Stimulated activated naive CD8-positive, alpha-beta T cell treated with anti-CD3 and anti-CD28 coated beads, Interleukin-15, Interleukin-2, amounts not matched to agents 100 ng/mL and 50 ng/mL, for 24 hours (primary cell): ENCODE measurements at regions not wholly inside any gene's neighbourhood (a gene's known extent, or its start where the extent isn't known, plus 50 kb on each side); places are given as distances from the start of the nearest gene placed in this dataset.

ENCODE experiments used
- H3K27ac Mint-ChIP-seq: one replicate; pipeline ENCODE4 v1.8.0; 2021; ENCODE audit warnings: mild to moderate bottlenecking, mixed read lengths
- H3K27me3 Mint-ChIP-seq: one replicate; pipeline ENCODE4 v1.8.0; 2021; ENCODE audit warnings: mixed read lengths
- H3K36me3 Mint-ChIP-seq: one replicate; pipeline ENCODE4 v1.8.0; 2021; ENCODE audit warnings: low read depth, mixed read lengths
- H3K4me1 Mint-ChIP-seq: one replicate; pipeline ENCODE4 v1.8.0; 2021; ENCODE audit warnings: low read depth, mixed read lengths
- H3K4me3 Mint-ChIP-seq: one replicate; pipeline ENCODE4 v1.8.0; 2021; ENCODE audit warnings: mild to moderate bottlenecking, mixed read lengths
- H3K9me3 Mint-ChIP-seq: one replicate; pipeline ENCODE4 v1.8.0; 2021; ENCODE audit warnings: mixed read lengths

- Mint-ChIP-seq H3K4me3 (no peak overlapping the region), H3K27me3 (no peaks in the 10 kb centered on the region), H3K27ac (no peak overlapping the region), H3K4me1 (peaks cover 36% of the 10 kb centered on the region), H3K36me3 (peaks cover 3% of the 10 kb centered on the region), H3K9me3 (peaks cover 4% of the 10 kb centered on the region)
Observed at GRCh38 chr5:110082194-110082593, 392.5 kb downstream of the MAN2A1 start.

- H3K4me1 Mint-ChIP-seq: peaks cover 38% of the 10 kb centered on the region
- H3K27me3 Mint-ChIP-seq: no peaks in the 10 kb centered on the region
- no peaks in the 10 kb centered on the region for H3K9me3 Mint-ChIP-seq
- no peaks in the 10 kb centered on the region for H3K36me3 Mint-ChIP-seq
- H3K27ac Mint-ChIP-seq: no peak overlapping the region
- no peak overlapping the region for H3K4me3 Mint-ChIP-seq
Observed at GRCh38 chr5:110082863-110083262, 393.1 kb downstream of the MAN2A1 start.

- H3K9me3 Mint-ChIP-seq: no peaks in the 10 kb centered on the region
- H3K4me3 Mint-ChIP-seq: no peak overlapping the region
- H3K27ac Mint-ChIP-seq: peak overlapping the region; percentile 61
- no peaks in the 10 kb centered on the region for H3K36me3 Mint-ChIP-seq
- peaks cover 62% of the 10 kb centered on the region for H3K4me1 Mint-ChIP-seq
- no peaks in the 10 kb centered on the region for H3K27me3 Mint-ChIP-seq
Observed at GRCh38 chr5:110085826-110086225, 396.1 kb downstream of the MAN2A1 start.

- H3K9me3 Mint-ChIP-seq: no peaks in the 10 kb centered on the region
Observed at GRCh38 chr5:110086658-110087388, 397.1 kb downstream of the MAN2A1 start.

GRCh38 chr5:110087829-110088228 is 398.1 kb downstream of the MAN2A1 start:
- Mint-ChIP-seq H3K9me3 (no peaks in the 10 kb centered on the region), H3K27ac (peak overlapping the region; percentile 93), H3K4me1 (peaks cover 69% of the 10 kb centered on the region), H3K4me3 (peak overlapping the region; percentile 69), H3K36me3 (no peaks in the 10 kb centered on the region), H3K27me3 (no peaks in the 10 kb centered on the region)

More at GRCh38 chr5:110086658-110087388, 397.1 kb downstream of the MAN2A1 start:
- H3K4me3 Mint-ChIP-seq: peak overlapping the region; percentile 69
- no peaks in the 10 kb centered on the region for H3K27me3 Mint-ChIP-seq
- H3K4me1 Mint-ChIP-seq: peaks cover 69% of the 10 kb centered on the region
- no peaks in the 10 kb centered on the region for H3K36me3 Mint-ChIP-seq
- peak overlapping the region; percentile 93 for H3K27ac Mint-ChIP-seq

GRCh38 chr5:110088676-110089436 is 399.1 kb downstream of the MAN2A1 start:
- H3K36me3 Mint-ChIP-seq: no peaks in the 10 kb centered on the region
- H3K4me1 Mint-ChIP-seq: peaks cover 69% of the 10 kb centered on the region
- no peaks in the 10 kb centered on the region for H3K9me3 Mint-ChIP-seq
- H3K4me3 Mint-ChIP-seq: peak overlapping the region; percentile 69
- H3K27ac Mint-ChIP-seq: peak overlapping the region; percentile 93
- no peaks in the 10 kb centered on the region for H3K27me3 Mint-ChIP-seq

- Mint-ChIP-seq H3K4me1 (peaks cover 40% of the 10 kb centered on the region), H3K4me3 (no peak overlapping the region), H3K36me3 (no peaks in the 10 kb centered on the region), H3K27me3 (no peaks in the 10 kb centered on the region), H3K9me3 (no peaks in the 10 kb centered on the region), H3K27ac (no peak overlapping the region)
Observed at GRCh38 chr5:110092955-110093785, 403.4 kb downstream of the MAN2A1 start.

GRCh38 chr5:110094109-110094508 is 404.4 kb downstream of the MAN2A1 start:
- Mint-ChIP-seq H3K36me3 (no peaks in the 10 kb centered on the region), H3K4me3 (no peak overlapping the region), H3K27ac (no peak overlapping the region), H3K9me3 (peaks cover 3% of the 10 kb centered on the region), H3K4me1 (peaks cover 33% of the 10 kb centered on the region), H3K27me3 (no peaks in the 10 kb centered on the region)

- H3K36me3 Mint-ChIP-seq: no peaks in the 10 kb centered on the region
- no peak overlapping the region for H3K4me3 Mint-ChIP-seq
- H3K27me3 Mint-ChIP-seq: no peaks in the 10 kb centered on the region
- H3K27ac Mint-ChIP-seq: no peak overlapping the region
- peaks cover 29% of the 10 kb centered on the region for H3K4me1 Mint-ChIP-seq
- peaks cover 3% of the 10 kb centered on the region for H3K9me3 Mint-ChIP-seq
Observed at GRCh38 chr5:110094548-110094947, 404.8 kb downstream of the MAN2A1 start.

- Mint-ChIP-seq H3K27me3 (no peaks in the 10 kb centered on the region), H3K4me3 (no peak overlapping the region), H3K4me1 (peaks cover 12% of the 10 kb centered on the region), H3K27ac (no peak overlapping the region), H3K9me3 (peaks cover 3% of the 10 kb centered on the region), H3K36me3 (no peaks in the 10 kb centered on the region)
Observed at GRCh38 chr5:110096419-110096818, 406.7 kb downstream of the MAN2A1 start.

GRCh38 chr5:110099572-110099971 is 409.8 kb downstream of the MAN2A1 start:
- Mint-ChIP-seq H3K27me3 (no peaks in the 10 kb centered on the region), H3K27ac (no peak overlapping the region), H3K9me3 (peaks cover 3% of the 10 kb centered on the region), H3K4me3 (no peak overlapping the region), H3K36me3 (no peaks in the 10 kb centered on the region), H3K4me1 (peaks cover 21% of the 10 kb centered on the region)

- no peaks in the 10 kb centered on the region for H3K36me3 Mint-ChIP-seq
- H3K9me3 Mint-ChIP-seq: peaks cover 3% of the 10 kb centered on the region
- H3K4me1 Mint-ChIP-seq: peaks cover 44% of the 10 kb centered on the region
- H3K27ac Mint-ChIP-seq: no peak overlapping the region
- H3K4me3 Mint-ChIP-seq: no peak overlapping the region
- peaks cover 5% of the 10 kb centered on the region for H3K27me3 Mint-ChIP-seq
Observed at GRCh38 chr5:110103081-110103480, 413.4 kb downstream of the MAN2A1 start.

GRCh38 chr5:110104060-110104725 is 414.5 kb downstream of the MAN2A1 start:
- Mint-ChIP-seq H3K9me3 (no peaks in the 10 kb centered on the region), H3K4me1 (peaks cover 41% of the 10 kb centered on the region), H3K36me3 (no peaks in the 10 kb centered on the region), H3K4me3 (peak overlapping the region; percentile 15), H3K27me3 (peaks cover 5% of the 10 kb centered on the region), H3K27ac (peak overlapping the region; percentile 26)
